Prostate gland (tissue), 2 donors: ENCODE measurements at regions not wholly inside any gene's neighbourhood (a gene's known extent, or its start where the extent isn't known, plus 50 kb on each side); places are given as distances from the start of the nearest gene placed in this dataset.

Experiments
- POLR2A ChIP-seq: fragments of 450-650 bp; IDR thresholded peaks from one replicate; pipeline ENCODE4 v1.6.1; 2016; ENCODE audit warnings: antibody characterized with exemption, mild to moderate bottlenecking
- POLR2AphosphoS5 ChIP-seq: sonication (generic); formaldehyde crosslinking; IDR thresholded peaks from one replicate; pipeline ENCODE4 v1.6.1; 2017; ENCODE audit warnings: antibody characterized with exemption
- TF ChIP-seq, protein P1 (sequence below), 4 experiments: fragments of 200-600 bp in 2 of 4; fragments of 450-650 bp in 2 of 4; sonication (generic) in 2 of 4; IDR thresholded peaks; 1 replicate in 3 of 4; 2 replicates in 1 of 4; pipeline ENCODE4 v1.5.1; 2016 to 2019; ENCODE audit warnings: antibody characterized with exemption in 4 of 4, mild to moderate bottlenecking in 2 of 4, moderate library complexity in 2 of 4

DNA sequence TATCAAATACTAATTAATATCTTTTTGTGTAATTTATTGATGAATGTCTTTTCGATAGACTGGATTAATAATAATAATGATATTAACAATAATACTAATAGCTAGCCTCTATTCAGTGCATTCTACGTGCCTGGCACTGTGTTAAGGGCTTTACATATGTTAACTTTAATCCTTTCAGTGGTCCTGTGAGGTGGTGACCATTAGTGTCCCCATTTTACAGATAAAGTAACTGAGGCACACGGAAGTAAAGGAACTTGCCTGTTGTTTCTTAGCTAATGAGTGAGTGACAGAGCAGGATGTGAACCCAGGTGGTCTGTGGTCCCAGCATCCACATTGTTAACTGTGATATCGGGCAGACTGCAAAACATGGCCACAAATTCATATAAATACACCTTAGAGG, 335.7 kb upstream of the PROX1 start:
- TF ChIP-seq POLR2AphosphoS5 (no peak), POLR2A (no peak)
- TF ChIP-seq, protein P1, sequence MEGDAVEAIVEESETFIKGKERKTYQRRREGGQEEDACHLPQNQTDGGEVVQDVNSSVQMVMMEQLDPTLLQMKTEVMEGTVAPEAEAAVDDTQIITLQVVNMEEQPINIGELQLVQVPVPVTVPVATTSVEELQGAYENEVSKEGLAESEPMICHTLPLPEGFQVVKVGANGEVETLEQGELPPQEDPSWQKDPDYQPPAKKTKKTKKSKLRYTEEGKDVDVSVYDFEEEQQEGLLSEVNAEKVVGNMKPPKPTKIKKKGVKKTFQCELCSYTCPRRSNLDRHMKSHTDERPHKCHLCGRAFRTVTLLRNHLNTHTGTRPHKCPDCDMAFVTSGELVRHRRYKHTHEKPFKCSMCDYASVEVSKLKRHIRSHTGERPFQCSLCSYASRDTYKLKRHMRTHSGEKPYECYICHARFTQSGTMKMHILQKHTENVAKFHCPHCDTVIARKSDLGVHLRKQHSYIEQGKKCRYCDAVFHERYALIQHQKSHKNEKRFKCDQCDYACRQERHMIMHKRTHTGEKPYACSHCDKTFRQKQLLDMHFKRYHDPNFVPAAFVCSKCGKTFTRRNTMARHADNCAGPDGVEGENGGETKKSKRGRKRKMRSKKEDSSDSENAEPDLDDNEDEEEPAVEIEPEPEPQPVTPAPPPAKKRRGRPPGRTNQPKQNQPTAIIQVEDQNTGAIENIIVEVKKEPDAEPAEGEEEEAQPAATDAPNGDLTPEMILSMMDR (IDR thresholded peaks at IDR 0.05): no peak
